Sigmoid colon (tissue), 4 donors: ENCODE measurements at regions not wholly inside any gene's neighbourhood (a gene's known extent, or its start where the extent isn't known, plus 50 kb on each side); places are given as distances from the start of the nearest gene placed in this dataset.

Experiments used
- EP300 ChIP-seq, 4 donors: sonication (generic); formaldehyde crosslinking; IDR thresholded peaks; one replicate each; pipeline ENCODE4 v1.6.1; 2017; ENCODE audit warnings: antibody characterized with exemption in 4 of 4
- POLR2A ChIP-seq, 2 donors: fragments of 450-650 bp; IDR thresholded peaks; one replicate each; pipeline ENCODE4 v1.6.1; 2016; ENCODE audit warnings: antibody characterized with exemption in 2 of 2, mild to moderate bottlenecking in 2 of 2, moderate library complexity in 2 of 2
- POLR2AphosphoS5 ChIP-seq, 4 donors: sonication (generic); formaldehyde crosslinking; IDR thresholded peaks; one replicate each; pipeline ENCODE4 v1.6.1; 2017; ENCODE audit warnings: antibody characterized with exemption in 4 of 4
- TF ChIP-seq, protein P1 (sequence below), 4 experiments: fragments of 450-650 bp in 3 of 4; fragments of 200-600 bp in 1 of 4; IDR thresholded peaks; one replicate each; pipeline ENCODE4 v1.5.1; 2016 to 2019; ENCODE audit warnings: antibody characterized with exemption in 4 of 4, mild to moderate bottlenecking in 3 of 4, moderate library complexity in 2 of 4

DNA sequence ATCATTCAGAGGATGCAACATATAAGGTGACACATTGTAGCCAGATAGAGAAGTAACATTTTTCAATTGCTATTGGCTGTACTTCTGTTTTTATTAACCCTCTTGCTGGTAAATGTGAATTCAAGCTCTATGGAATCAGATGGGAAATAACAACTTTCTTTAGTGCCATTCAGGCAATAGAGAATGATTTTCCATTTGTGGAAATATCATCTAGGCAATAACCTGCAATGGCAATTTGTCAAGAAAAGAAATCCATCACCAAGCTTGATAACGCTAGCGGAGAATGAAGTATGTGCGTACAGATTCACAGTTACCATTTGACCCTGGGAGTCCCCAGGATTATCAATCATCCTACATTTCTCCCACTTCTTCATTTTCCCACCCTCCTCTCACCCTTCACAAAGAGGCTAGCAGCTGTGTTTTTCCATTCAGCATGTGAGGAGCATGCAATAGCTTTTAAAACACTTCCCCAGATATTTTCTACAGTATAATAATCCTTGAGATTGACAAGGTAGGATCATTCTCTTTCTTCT is 569.7 kb upstream of the KLF12 start:
- no peak for TF ChIP-seq POLR2A (IDR thresholded peaks at IDR 0.05)
- no peak for TF ChIP-seq EP300 (IDR thresholded peaks at IDR 0.05)
- TF ChIP-seq, protein P1, sequence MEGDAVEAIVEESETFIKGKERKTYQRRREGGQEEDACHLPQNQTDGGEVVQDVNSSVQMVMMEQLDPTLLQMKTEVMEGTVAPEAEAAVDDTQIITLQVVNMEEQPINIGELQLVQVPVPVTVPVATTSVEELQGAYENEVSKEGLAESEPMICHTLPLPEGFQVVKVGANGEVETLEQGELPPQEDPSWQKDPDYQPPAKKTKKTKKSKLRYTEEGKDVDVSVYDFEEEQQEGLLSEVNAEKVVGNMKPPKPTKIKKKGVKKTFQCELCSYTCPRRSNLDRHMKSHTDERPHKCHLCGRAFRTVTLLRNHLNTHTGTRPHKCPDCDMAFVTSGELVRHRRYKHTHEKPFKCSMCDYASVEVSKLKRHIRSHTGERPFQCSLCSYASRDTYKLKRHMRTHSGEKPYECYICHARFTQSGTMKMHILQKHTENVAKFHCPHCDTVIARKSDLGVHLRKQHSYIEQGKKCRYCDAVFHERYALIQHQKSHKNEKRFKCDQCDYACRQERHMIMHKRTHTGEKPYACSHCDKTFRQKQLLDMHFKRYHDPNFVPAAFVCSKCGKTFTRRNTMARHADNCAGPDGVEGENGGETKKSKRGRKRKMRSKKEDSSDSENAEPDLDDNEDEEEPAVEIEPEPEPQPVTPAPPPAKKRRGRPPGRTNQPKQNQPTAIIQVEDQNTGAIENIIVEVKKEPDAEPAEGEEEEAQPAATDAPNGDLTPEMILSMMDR (IDR thresholded peaks at IDR 0.05) = no peak
- TF ChIP-seq POLR2AphosphoS5 (IDR thresholded peaks at IDR 0.05) = no peak
